ENCODE measurements at regions not wholly inside any gene's neighbourhood (a gene's known extent, or its start where the extent isn't known, plus 50 kb on each side); places are given as distances from the start of the nearest gene placed in this dataset.

GRCh38 chr9:16030528-16031185, 477.8 kb downstream of the CCDC171 start:
- TF ChIP-seq CTCF (IDR thresholded peaks at IDR 0.05): no peak
- TF ChIP-seq POLR2A (IDR thresholded peaks at IDR 0.05): no peak
- no peak for TF ChIP-seq POLR2AphosphoS5 (IDR thresholded peaks at IDR 0.05; ENCODE audit: insufficient read depth in 1 of 2, low read depth in 1 of 2)
